ENCODE measurements at regions not wholly inside any gene's neighbourhood (a gene's known extent, or its start where the extent isn't known, plus 50 kb on each side); places are given as distances from the start of the nearest gene placed in this dataset.

DNA sequence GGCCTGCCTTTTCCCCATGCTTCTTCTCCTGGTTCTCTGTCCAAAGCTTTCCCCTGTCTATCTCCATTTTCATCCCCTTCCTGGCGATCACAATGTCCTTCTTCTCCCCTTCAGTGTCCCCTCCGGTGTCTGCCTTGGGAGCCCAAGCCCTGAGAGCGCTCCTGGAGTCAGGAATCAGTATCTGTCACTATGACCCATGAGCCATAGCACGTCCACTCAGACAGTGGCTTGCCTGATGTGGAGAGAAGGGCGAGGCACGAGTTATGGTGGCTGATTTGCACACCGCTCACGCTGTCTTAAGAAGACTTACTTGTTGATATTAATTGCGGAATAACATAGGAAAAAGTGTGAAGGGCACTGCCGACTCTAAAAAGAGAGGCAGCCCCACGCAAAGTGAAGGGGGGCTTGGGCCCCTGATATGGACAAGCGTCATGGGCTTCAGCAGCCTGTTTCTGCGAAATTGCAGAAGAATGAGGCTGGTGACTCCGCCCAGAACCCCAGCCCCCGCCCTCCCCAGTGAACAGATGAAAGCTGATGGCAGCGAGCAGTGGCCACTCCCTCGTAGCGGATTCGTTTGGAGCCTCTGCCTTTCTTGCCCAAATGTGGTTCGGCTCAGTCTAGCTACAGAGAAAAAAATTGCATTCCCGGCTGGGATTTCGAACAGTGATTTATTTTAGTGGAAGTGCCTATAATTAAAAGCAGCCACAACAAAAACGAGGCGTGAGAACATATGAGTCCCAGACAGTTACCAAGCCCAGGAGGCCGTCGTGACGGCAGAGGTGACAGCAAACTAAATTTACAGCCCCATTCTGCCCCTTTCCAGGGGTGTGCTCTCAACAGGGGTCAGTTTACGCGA, 149.8 kb downstream of the ICE1 start:
- no peak overlapping the region for H3K4me3 ChIP-seq (ENCODE audit: low read depth, low read length)
- TF ChIP-seq, protein P1, sequence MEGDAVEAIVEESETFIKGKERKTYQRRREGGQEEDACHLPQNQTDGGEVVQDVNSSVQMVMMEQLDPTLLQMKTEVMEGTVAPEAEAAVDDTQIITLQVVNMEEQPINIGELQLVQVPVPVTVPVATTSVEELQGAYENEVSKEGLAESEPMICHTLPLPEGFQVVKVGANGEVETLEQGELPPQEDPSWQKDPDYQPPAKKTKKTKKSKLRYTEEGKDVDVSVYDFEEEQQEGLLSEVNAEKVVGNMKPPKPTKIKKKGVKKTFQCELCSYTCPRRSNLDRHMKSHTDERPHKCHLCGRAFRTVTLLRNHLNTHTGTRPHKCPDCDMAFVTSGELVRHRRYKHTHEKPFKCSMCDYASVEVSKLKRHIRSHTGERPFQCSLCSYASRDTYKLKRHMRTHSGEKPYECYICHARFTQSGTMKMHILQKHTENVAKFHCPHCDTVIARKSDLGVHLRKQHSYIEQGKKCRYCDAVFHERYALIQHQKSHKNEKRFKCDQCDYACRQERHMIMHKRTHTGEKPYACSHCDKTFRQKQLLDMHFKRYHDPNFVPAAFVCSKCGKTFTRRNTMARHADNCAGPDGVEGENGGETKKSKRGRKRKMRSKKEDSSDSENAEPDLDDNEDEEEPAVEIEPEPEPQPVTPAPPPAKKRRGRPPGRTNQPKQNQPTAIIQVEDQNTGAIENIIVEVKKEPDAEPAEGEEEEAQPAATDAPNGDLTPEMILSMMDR (IDR thresholded peaks at IDR 0.05; ENCODE audit: control insufficient read depth, extremely low read depth, insufficient read depth): no peak
- no peak for DNase-seq (ENCODE audit: low read depth)

DNA sequence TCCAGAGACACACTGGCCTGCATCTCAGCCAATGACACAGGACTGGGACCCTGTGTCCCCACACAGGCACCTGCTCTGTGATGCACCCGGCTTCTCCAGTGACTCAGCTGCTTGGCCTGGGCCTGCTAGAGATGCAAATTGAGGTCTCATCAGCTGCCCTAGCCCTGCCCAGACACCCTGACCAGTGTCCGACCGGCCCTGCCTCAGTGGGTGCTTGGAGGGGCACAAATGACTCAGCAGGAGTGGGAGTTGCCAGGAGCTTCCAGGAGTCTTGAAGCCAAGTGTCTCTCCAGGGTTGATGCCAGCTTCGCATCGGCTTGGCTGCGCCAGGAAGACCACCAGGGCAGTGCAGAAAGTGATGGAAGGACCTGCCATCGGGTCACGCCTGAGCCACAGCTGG, 148.2 kb downstream of the ICE1 start:
- DNase-seq (ENCODE audit: low read depth): no peak
- H3K4me3 ChIP-seq (ENCODE audit: low read depth, low read length): no peak overlapping the region
- TF ChIP-seq, protein P1 (IDR thresholded peaks at IDR 0.05; ENCODE audit: control insufficient read depth, extremely low read depth, insufficient read depth): no peak

DNA sequence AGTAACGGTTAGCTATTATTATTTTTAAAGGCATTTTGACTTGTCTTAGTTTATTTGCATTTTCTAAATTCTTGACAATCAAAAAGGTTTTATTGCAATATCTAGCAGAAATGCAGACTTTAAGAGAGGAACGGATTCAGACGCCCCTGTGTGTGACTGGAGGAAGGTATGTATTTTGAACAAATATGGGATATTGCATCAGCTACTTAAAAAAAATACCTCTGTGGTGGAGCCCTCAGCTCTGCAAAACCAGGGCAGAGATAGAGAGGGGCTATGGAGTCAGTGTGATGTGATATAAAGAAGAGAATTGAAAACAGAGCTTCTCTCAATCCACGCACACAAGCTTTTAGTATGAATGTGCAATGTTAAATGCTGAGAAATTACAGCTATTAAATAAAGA, 142.4 kb downstream of the ICE1 start:
- no peak overlapping the region for H3K4me3 ChIP-seq (ENCODE audit: low read depth, low read length)
- no peak for DNase-seq (ENCODE audit: low read depth)
- TF ChIP-seq, protein P1 (IDR thresholded peaks at IDR 0.05; ENCODE audit: control insufficient read depth, extremely low read depth, insufficient read depth): no peak

DNA sequence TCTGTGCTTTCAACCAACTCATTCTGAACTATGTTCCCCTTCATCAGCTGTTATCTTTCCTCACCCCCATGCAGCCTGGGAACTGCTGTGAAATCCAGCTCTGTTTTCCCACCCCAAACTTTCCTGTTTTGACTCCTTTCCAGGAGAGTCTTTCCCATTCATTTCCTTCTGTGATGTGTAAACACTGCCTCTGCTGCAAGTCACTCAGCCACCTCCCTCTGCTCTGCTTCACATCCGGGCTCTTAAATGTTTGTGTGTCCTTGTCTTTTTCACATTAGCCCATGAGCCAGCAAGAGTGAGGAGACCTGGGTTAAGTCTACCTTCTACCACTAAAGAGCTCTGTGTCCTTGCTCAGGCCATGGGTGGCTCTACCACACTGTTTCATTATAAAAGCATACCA, 137.5 kb downstream of the ICE1 start:
- H3K4me3 ChIP-seq (ENCODE audit: low read depth, low read length): no peak overlapping the region
- TF ChIP-seq, protein P1 (IDR thresholded peaks at IDR 0.05; ENCODE audit: control insufficient read depth, extremely low read depth, insufficient read depth): no peak
- DNase-seq (ENCODE audit: low read depth): peak; percentile 8

DNA sequence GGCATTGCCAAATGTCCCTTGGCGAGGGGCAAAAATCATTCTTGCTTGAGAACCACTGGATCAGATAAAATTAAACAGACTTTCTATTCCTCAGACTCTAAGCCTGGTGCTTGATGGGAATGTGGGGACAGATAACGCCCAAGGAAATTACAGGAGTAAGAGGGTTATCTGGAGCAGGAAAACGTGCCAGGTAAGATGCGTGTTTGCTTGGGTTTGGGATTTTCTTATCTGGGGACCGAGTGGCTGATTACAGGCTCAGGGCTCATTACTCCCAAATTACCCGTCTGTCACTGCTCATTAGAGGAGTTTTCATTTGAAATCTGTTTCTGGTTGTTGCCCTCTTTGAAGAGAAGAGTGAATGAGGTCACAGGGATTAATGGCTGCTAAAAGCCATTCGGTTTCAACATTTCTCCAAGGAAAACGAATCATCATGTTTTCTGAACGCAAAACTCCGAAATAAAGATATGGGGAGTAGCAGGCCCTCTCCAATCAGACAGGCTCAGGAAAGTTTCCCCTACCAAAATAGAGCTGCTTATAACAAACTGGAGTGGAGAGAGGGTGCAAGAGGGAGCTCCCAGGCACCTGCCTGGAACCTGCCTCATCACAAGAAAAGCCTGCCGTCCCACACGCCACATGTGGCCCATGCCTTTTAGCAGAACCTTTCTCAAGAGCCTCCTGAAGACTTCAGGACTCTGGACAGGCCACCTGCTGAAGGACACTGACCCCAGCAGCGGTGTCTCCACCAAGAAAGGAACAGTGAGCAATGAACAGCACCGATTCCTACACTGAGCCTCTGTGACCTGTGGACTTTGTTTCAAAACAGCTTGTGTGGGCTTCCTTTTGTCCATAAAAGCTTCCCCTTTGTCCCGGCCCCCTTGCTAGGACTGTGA, 136.4 kb downstream of the ICE1 start:
- TF ChIP-seq, protein P1 (IDR thresholded peaks at IDR 0.05; ENCODE audit: control insufficient read depth, extremely low read depth, insufficient read depth): no peak
- no peak for DNase-seq (ENCODE audit: low read depth)
- no peak overlapping the region for H3K4me3 ChIP-seq (ENCODE audit: low read depth, low read length)

DNA sequence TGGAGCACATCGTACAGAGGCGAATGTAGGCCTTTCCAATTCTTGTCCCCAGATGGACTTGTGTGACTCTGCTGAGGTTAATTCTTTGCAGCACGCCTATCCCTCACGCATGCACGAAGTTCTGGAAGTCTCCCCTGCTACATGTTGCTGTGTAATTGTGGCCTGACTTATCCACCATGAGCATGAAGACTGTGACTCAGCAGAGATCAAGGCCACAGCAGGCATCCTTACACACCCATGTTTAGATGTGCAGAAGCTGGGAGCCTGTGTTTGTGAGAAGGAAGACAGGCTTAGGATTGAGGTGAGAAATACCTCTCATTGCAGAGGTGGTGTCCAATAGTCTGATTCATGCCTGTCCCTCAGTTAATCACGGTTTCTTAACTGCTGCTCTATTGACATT, 135.6 kb downstream of the ICE1 start:
- TF ChIP-seq, protein P1 (IDR thresholded peaks at IDR 0.05; ENCODE audit: control insufficient read depth, extremely low read depth, insufficient read depth): no peak
- H3K4me3 ChIP-seq (ENCODE audit: low read depth, low read length): no peak overlapping the region
- DNase-seq (ENCODE audit: low read depth): no peak
